Spinal cord (tissue), 9 donors: ENCODE measurements at regions not wholly inside any gene's neighbourhood (a gene's known extent, or its start where the extent isn't known, plus 50 kb on each side); places are given as distances from the start of the nearest gene placed in this dataset.

Source experiments
- DNase-seq, 6 donors: peaks; one replicate each; pipeline versions ENCODE4 v3.0.0 to v3.0.0-alpha.2; 2013 to 2015; ENCODE audit warnings: low spot score in 6 of 6, low read depth in 4 of 6
- H3K27ac ChIP-seq: one replicate; pipeline ENCODE4 v1.5.1; 2013; ENCODE audit warnings: low read depth, low read length, control low read depth
- H3K27me3 ChIP-seq: one replicate; pipeline ENCODE4 v1.6.1; 2013; ENCODE audit warnings: low read length; ENCODE audit not compliant: control insufficient read depth, insufficient read depth
- H3K36me3 ChIP-seq: one replicate; pipeline ENCODE4 v1.6.1; 2013; ENCODE audit warnings: low read length; ENCODE audit not compliant: control insufficient read depth, insufficient read depth
- H3K4me1 ChIP-seq: one replicate; pipeline ENCODE4 v1.6.1; 2013; ENCODE audit warnings: low read length; ENCODE audit not compliant: control insufficient read depth, insufficient read depth
- H3K4me3 ChIP-seq: one replicate; pipeline ENCODE4 v1.5.1; 2013; ENCODE audit warnings: low read depth, low read length, control low read depth
- H3K9me3 ChIP-seq: one replicate; pipeline ENCODE4 v1.6.1; 2013; ENCODE audit warnings: low read length; ENCODE audit not compliant: control insufficient read depth, insufficient read depth
- WGBS: methylation state at CpG from one replicate; pipeline ENCODE4 v1.1.5; 2013; ENCODE audit warnings: missing lambda C conversion rate; ENCODE audit not compliant: insufficient coverage; 5-methylcytosine and 5-hydroxymethylcytosine counted together
- donor health status: healthy.

DNA sequence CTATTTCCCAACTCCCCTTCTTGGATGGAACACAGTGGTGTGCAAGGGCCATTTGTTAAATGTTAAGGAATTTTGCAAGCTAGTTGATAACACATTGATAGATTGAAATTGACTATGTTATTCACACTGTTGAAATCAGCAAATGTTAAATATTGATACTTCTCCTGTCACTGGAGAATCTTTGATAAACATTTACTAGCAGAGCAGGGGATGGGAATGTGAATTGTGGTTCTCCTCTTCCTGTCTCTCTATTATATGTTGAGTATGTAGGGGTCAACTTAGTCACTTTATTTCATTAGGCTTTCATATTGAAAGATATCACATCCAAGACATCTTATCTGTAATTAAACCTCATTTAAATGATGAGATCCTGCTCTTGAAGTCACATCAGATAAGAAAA lies 533.9 kb downstream of the TLR4 start:
- peaks cover 10% of the 10 kb centered on the region for H3K9me3 ChIP-seq
- no peak overlapping the region for H3K27ac ChIP-seq
- no peak overlapping the region for H3K4me3 ChIP-seq
- H3K36me3 ChIP-seq: no peaks in the 10 kb centered on the region
- no peaks in the 10 kb centered on the region for H3K27me3 ChIP-seq
- no peak for DNase-seq
- H3K4me1 ChIP-seq: no peaks in the 10 kb centered on the region

- H3K27me3 ChIP-seq: no peaks in the 10 kb centered on the region
- no peak overlapping the region for H3K27ac ChIP-seq
- peaks cover 5% of the 10 kb centered on the region for H3K9me3 ChIP-seq
- no CpG with 5 or more reads among the region's 2 CpGs for whole genome bisulfite sequencing
- no peak for DNase-seq
- no peaks in the 10 kb centered on the region for H3K36me3 ChIP-seq
- no peaks in the 10 kb centered on the region for H3K4me1 ChIP-seq
- H3K4me3 ChIP-seq: no peak overlapping the region
Observed at GRCh38 chr9:118252027-118252426, 547.8 kb downstream of the TLR4 start.

- Histone ChIP-seq H3K4me3 (no peak overlapping the region), H3K4me1 (no peaks in the 10 kb centered on the region), H3K36me3 (no peaks in the 10 kb centered on the region), H3K27ac (no peak overlapping the region), H3K9me3 (peaks cover 3% of the 10 kb centered on the region), H3K27me3 (no peaks in the 10 kb centered on the region)
- 63% methylated on average over 1 of the region's 1 CpG for WGBS
- DNase-seq: peak in 1 of 6 donors; percentile 11
Observed at GRCh38 chr9:118262191-118262590, 558.0 kb downstream of the TLR4 start.

DNA sequence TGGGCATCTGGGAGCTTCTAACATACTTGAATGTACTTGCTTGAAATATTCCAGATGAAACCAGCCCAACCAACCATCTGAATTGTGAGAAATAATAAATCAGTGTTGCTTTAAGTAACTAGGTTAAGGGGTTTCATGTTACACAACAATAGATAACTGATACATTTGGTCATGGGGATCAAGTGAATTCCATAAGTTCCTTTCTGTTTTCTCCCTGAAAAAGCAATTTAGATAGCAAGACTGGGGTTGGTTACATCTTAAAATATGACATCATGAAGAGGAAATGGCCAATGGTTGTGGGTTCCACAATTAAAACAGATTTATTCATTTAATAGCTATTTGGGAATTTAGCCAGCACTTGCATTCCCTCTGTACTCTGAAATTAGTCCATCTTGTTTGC lies 559.7 kb downstream of the TLR4 start:
- no peak for DNase-seq
- Histone ChIP-seq H3K36me3 (no peaks in the 10 kb centered on the region), H3K4me3 (no peak overlapping the region), H3K27me3 (no peaks in the 10 kb centered on the region), H3K9me3 (peaks cover 3% of the 10 kb centered on the region), H3K27ac (no peak overlapping the region), H3K4me1 (no peaks in the 10 kb centered on the region)

- Histone ChIP-seq H3K4me1 (no peaks in the 10 kb centered on the region), H3K9me3 (no peaks in the 10 kb centered on the region), H3K27me3 (no peaks in the 10 kb centered on the region), H3K4me3 (no peak overlapping the region), H3K36me3 (no peaks in the 10 kb centered on the region), H3K27ac (no peak overlapping the region)
- no CpG with 5 or more reads among the region's 6 CpGs for WGBS
- no peak for DNase-seq
Observed at GRCh38 chr9:118268046-118268445, 563.8 kb downstream of the TLR4 start.

DNA sequence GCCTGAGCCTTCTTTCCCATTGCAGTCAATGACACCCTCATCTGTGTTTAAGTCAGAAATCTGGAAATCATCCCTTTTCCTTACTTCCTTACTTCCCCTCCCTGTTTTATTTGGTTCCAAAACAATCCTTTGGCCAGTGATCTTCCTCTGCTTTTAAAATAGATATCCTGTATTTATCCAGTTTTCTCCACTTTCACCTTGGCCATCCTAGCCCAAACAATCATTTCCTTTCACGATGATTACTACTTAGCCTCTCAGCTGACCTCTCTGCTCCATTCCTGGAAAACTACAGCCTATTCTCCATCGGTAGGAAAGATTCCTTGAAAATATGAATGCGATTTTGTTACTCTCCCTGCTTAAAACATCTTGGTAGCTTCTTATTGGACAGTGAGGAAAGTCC lies 565.4 kb downstream of the TLR4 start:
- Histone ChIP-seq H3K4me3 (no peak overlapping the region), H3K27ac (no peak overlapping the region), H3K9me3 (no peaks in the 10 kb centered on the region), H3K36me3 (no peaks in the 10 kb centered on the region), H3K4me1 (no peaks in the 10 kb centered on the region), H3K27me3 (no peaks in the 10 kb centered on the region)
- peak in 1 of 6 donors; percentile 4 for DNase-seq
- WGBS: 100% methylated on average over 1 of the region's 3 CpGs

DNA sequence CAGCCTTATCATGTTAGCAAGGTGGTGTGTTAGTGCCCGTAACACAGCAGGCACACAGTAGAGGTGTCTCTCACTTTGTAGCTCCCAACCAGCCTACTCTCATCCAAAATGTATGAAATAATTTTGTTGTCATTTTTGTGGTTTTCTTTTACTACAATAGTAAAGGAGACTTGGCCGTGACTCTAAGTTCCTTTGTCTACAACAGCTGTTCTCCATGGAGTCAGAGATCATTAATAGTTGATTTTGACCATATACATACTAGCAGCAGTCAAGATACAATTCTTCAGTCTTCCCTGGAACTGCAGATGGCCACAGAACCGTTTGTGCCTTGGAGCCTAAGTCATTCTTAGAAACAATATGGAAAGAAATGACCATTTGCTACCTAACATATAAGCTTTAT lies 567.1 kb downstream of the TLR4 start:
- no peaks in the 10 kb centered on the region for H3K4me1 ChIP-seq
- H3K27ac ChIP-seq: no peak overlapping the region
- no CpG with 5 or more reads among the region's 3 CpGs for WGBS
- H3K9me3 ChIP-seq: no peaks in the 10 kb centered on the region
- H3K27me3 ChIP-seq: no peaks in the 10 kb centered on the region
- H3K4me3 ChIP-seq: no peak overlapping the region
- no peaks in the 10 kb centered on the region for H3K36me3 ChIP-seq
- DNase-seq: no peak

GRCh38 chr9:118271936-118272335 lies 567.7 kb downstream of the TLR4 start:
- WGBS: no CpG with 5 or more reads among the region's 1 CpG
- Histone ChIP-seq H3K27me3 (no peaks in the 10 kb centered on the region), H3K36me3 (no peaks in the 10 kb centered on the region), H3K4me1 (no peaks in the 10 kb centered on the region), H3K9me3 (no peaks in the 10 kb centered on the region), H3K27ac (no peak overlapping the region), H3K4me3 (no peak overlapping the region)
- DNase-seq: no peak

GRCh38 chr9:118273048-118273447 lies 568.8 kb downstream of the TLR4 start:
- H3K27ac ChIP-seq: no peak overlapping the region
- H3K36me3 ChIP-seq: no peaks in the 10 kb centered on the region
- H3K4me3 ChIP-seq: no peak overlapping the region
- no peaks in the 10 kb centered on the region for H3K4me1 ChIP-seq
- H3K9me3 ChIP-seq: no peaks in the 10 kb centered on the region
- H3K27me3 ChIP-seq: no peaks in the 10 kb centered on the region
- peak in 1 of 6 donors; percentile 23 for DNase-seq

DNA sequence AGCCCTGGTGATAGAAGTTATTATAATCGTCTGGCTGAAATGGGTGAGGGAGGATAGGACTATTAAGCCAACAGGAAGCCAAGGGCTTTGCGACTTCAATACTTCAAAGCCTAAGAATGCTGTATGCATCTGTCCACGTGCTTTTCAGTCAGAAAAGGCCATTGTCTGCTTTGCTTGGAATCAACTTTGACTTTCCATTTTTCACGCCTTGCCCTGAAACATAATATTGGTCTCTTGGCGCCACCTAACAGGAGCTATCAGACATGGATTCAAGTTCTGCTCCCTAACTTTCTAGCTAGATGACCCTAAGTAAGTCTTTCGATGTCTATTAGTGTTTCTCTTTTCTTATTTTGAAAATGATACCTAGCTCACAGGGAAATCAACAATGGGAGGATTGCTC lies 572.6 kb downstream of the TLR4 start:
- Histone ChIP-seq H3K27ac (no peak overlapping the region), H3K36me3 (no peaks in the 10 kb centered on the region), H3K9me3 (no peaks in the 10 kb centered on the region), H3K4me1 (no peaks in the 10 kb centered on the region), H3K27me3 (no peaks in the 10 kb centered on the region), H3K4me3 (no peak overlapping the region)
- WGBS: 84% methylated on average over 5 of the region's 6 CpGs
- DNase-seq: peak in 1 of 6 donors; percentile 3

GRCh38 chr9:118281772-118282171 lies 577.6 kb downstream of the TLR4 start:
- 15% methylated on average over 2 of the region's 3 CpGs for WGBS
- DNase-seq: peak in 2 of 6 donors; percentile 45 to 93
- no peaks in the 10 kb centered on the region for H3K36me3 ChIP-seq
- H3K4me1 ChIP-seq: no peaks in the 10 kb centered on the region
- H3K27ac ChIP-seq: no peak overlapping the region
- H3K9me3 ChIP-seq: no peaks in the 10 kb centered on the region
- H3K27me3 ChIP-seq: no peaks in the 10 kb centered on the region
- no peak overlapping the region for H3K4me3 ChIP-seq
